A673 (cell line): ENCODE measurements at regions not wholly inside any gene's neighbourhood (a gene's known extent, or its start where the extent isn't known, plus 50 kb on each side); places are given as distances from the start of the nearest gene placed in this dataset.

Source experiments
- BruUV-seq: library from RNA; stranded (reverse); fragments of 400-500 nt; replicated peaks from 2 replicates; lab custom pipeline; 2021; lab: Mats Ljungman, UMichigan
- CTCF ChIA-PET: fragments of 300-600 bp; sonication (Branson Sonifier 250); formaldehyde crosslinking; loops from one replicate; lab custom pipeline; 2022; ENCODE audit warnings: antibody characterized with exemption; lab: Charles Lee
- POLR2A ChIA-PET: fragments of 300-600 bp; sonication (Branson Sonifier 250); formaldehyde crosslinking; loops from one replicate; lab custom pipeline; 2022; ENCODE audit warnings: antibody characterized with exemption; ENCODE audit not compliant: low non-redundant PET; lab: Charles Lee
- DNase-seq: peaks from one replicate; pipeline ENCODE4 v3.0.0-alpha.2; 2015; ENCODE audit warnings: low spot score
- H3K27ac ChIP-seq: fragments of 200-600 bp; sonication (generic); 2 replicates; pipeline ENCODE4 v1.5.1; 2016; ENCODE audit warnings: mixed run types, low read depth, mild to moderate bottlenecking, mixed read lengths, antibody characterized with exemption, low read length; ENCODE audit not compliant: poor library complexity, severe bottlenecking
- H3K27me3 ChIP-seq: fragments of 200-600 bp; sonication (generic); replicated peaks from 2 replicates; pipeline ENCODE4 v1.6.1; 2017; ENCODE audit warnings: mixed run types, low read depth, mild to moderate bottlenecking, mixed read lengths, antibody characterized with exemption, low read length; ENCODE audit not compliant: insufficient read depth, poor library complexity
- H3K36me3 ChIP-seq: fragments of 200-600 bp; sonication (generic); 2 replicates; pipeline ENCODE4 v1.6.1; 2016; ENCODE audit warnings: mixed run types, mild to moderate bottlenecking, mixed read lengths, antibody characterized with exemption, low read length; ENCODE audit not compliant: insufficient read depth, poor library complexity, severe bottlenecking
- H3K4me1 ChIP-seq: fragments of 200-600 bp; sonication (generic); 2 replicates; pipeline ENCODE4 v1.6.1; 2017; ENCODE audit warnings: mixed run types, mild to moderate bottlenecking, mixed read lengths, antibody characterized with exemption, low read length; ENCODE audit not compliant: insufficient read depth, poor library complexity, severe bottlenecking
- H3K4me3 ChIP-seq: fragments of 200-600 bp; sonication (generic); 2 replicates; pipeline ENCODE4 v1.5.1; 2016; ENCODE audit warnings: low read depth, mixed run types, mild to moderate bottlenecking, mixed read lengths, low read length; ENCODE audit not compliant: poor library complexity, severe bottlenecking
- H3K9me3 ChIP-seq: fragments of 200-600 bp; sonication (generic); 2 replicates; pipeline ENCODE4 v1.6.1; 2016; ENCODE audit warnings: mixed run types, low read depth, mild to moderate bottlenecking, mixed read lengths, antibody characterized with exemption, low read length; ENCODE audit not compliant: poor library complexity, severe bottlenecking
- CTCF ChIP-seq: fragments of 300-800, 200-600 bp; sonication (generic); conservative IDR thresholded peaks from 2 replicates; pipeline ENCODE4 v1.5.1; 2017; ENCODE audit warnings: low read depth, mild to moderate bottlenecking, antibody characterized with exemption, low read length, moderate library complexity, mixed read lengths
- EZH2 ChIP-seq: fragments of 200-600 bp; sonication (generic); IDR thresholded peaks from 2 replicates; pipeline ENCODE4 v1.6.1; 2017; ENCODE audit warnings: borderline replicate concordance, low read depth, mild to moderate bottlenecking, mixed read lengths, antibody characterized with exemption, low read length; ENCODE audit not compliant: poor library complexity, severe bottlenecking
- intact Hi-C: fragments of 100-400 bp; cut with micrococcal nuclease; formaldehyde crosslinking; loops from one replicate; pipeline ENCODE4 v1.10.0; 2022; ENCODE audit not compliant: unreplicated experiment

GRCh38 chrX:125757794-125758564 is 408.1 kb downstream of the DCAF12L2 start:
- ChIA-PET POLR2A (no interaction called here), CTCF (no interaction called here)
- TF ChIP-seq EZH2 = no peak
- no peak for TF ChIP-seq CTCF
- Histone ChIP-seq H3K4me3 (no peak overlapping the region), H3K27ac (no peak overlapping the region), H3K4me1 (no peaks in the 10 kb centered on the region), H3K9me3 (peaks cover 10% of the 10 kb centered on the region), H3K27me3 (no peaks in the 10 kb centered on the region), H3K36me3 (no peaks in the 10 kb centered on the region)
- intact Hi-C loops = no loop called here
- BruUV-seq = no TSS peak
- DNase-seq = peak; percentile 10

GRCh38 chrX:125758819-125759218 is 407.3 kb downstream of the DCAF12L2 start:
- CTCF ChIA-PET = no interaction called here
- TF ChIP-seq CTCF (no peak), EZH2 (no peak)
- no TSS peak for BruUV-seq

GRCh38 chrX:125762954-125763353 is 403.1 kb downstream of the DCAF12L2 start:
- intact Hi-C loops = no loop called here

More at GRCh38 chrX:125758819-125759218, 407.3 kb downstream of the DCAF12L2 start:
- no peak for DNase-seq
- POLR2A ChIA-PET = no interaction called here
- H3K9me3 ChIP-seq = peaks cover 12% of the 10 kb centered on the region
- H3K36me3 ChIP-seq = no peaks in the 10 kb centered on the region
- H3K27ac ChIP-seq = no peak overlapping the region
- H3K4me3 ChIP-seq = no peak overlapping the region
- H3K27me3 ChIP-seq = no peaks in the 10 kb centered on the region
- H3K4me1 ChIP-seq = no peaks in the 10 kb centered on the region
- intact Hi-C loops = no loop called here

More at GRCh38 chrX:125762954-125763353, 403.1 kb downstream of the DCAF12L2 start:
- no peaks in the 10 kb centered on the region for H3K27me3 ChIP-seq
- no peak for DNase-seq
- no peaks in the 10 kb centered on the region for H3K36me3 ChIP-seq
- peaks cover 12% of the 10 kb centered on the region for H3K9me3 ChIP-seq
- H3K4me3 ChIP-seq = no peak overlapping the region
- TF ChIP-seq CTCF (no peak), EZH2 (no peak)
- no peak overlapping the region for H3K27ac ChIP-seq
- POLR2A ChIA-PET = no interaction called here
- no peaks in the 10 kb centered on the region for H3K4me1 ChIP-seq
- CTCF ChIA-PET = no interaction called here
- BruUV-seq = no TSS peak
